Left ventricle myocardium inferior (tissue), 1 donor: ENCODE measurements at regions not wholly inside any gene's neighbourhood (a gene's known extent, or its start where the extent isn't known, plus 50 kb on each side); places are given as distances from the start of the nearest gene placed in this dataset.

Source experiments
- DNase-seq: peaks from one replicate; pipeline ENCODE4 v3.0.0-alpha.2; 2020
- H3K27ac ChIP-seq: fragments of 200-600 bp; replicated peaks from 2 replicates; pipeline ENCODE4 v1.8.0; 2021
- H3K27me3 ChIP-seq: fragments of 200-600 bp; 2 replicates; pipeline ENCODE4 v1.8.0; 2021; ENCODE audit warnings: low read depth
- H3K36me3 ChIP-seq: fragments of 200-600 bp; 2 replicates; pipeline ENCODE4 v1.8.0; 2021
- H3K4me1 ChIP-seq: fragments of 200-600 bp; 2 replicates; pipeline ENCODE4 v1.8.0; 2021
- H3K4me3 ChIP-seq: fragments of 200-600 bp; 2 replicates; pipeline ENCODE4 v1.8.0; 2021; ENCODE audit warnings: mild to moderate bottlenecking, moderate library complexity
- H3K9me3 ChIP-seq: fragments of 200-600 bp; replicated peaks from 2 replicates; pipeline ENCODE4 v1.8.0; 2021
- intact Hi-C: fragments of 100-400 bp; cut with micrococcal nuclease; formaldehyde crosslinking; loops from one replicate; pipeline ENCODE4 v1.11.0; 2022
- TF ChIP-seq, protein P1 (sequence below): fragments of 200-600 bp; IDR thresholded peaks from 2 replicates; pipeline ENCODE4 v1.8.0; 2021; ENCODE audit warnings: antibody characterized with exemption, mild to moderate bottlenecking, borderline replicate concordance
- donor health status: DM: no; HTN: yes; CAD: no; lungs with severe emphysema.

DNA sequence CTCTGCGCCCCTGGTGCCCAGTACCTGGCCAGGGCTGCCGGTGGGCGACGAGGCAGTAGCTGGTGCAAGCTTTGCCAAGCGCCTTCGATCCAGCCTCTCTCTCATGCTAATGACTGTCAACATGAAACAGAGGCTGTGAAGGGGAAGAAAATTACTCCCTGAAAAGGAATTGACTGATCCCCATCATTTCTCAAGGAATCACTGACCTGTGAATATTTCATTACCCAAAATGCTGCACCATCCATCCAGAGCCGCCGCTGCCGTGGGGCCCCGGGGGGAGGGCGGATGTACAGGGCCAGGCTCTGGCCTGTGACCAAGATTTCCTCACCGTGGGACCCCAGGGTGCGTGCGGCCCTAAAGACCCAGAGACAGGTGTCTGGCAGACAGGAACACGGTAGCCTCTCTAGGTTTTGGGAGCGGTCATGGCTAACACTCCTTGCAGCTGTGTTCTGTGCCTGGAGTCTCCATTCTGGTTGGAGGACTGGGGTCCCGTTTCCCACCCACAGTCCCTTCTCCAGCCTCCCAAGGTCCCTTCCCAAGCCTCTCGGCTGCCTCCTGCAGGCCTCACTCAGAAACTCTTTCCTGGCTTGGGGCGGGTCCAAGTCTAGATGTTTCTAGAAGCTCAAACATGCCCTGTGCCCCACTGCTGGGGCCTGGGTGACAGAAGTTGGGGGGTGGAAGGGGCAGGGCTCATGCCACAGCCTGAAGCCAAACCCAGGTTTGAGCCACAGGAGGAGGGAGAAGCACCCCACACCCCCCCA, 73.3 kb downstream of the ENGASE start:
- no peaks in the 10 kb centered on the region for H3K9me3 ChIP-seq
- TF ChIP-seq, protein P1, sequence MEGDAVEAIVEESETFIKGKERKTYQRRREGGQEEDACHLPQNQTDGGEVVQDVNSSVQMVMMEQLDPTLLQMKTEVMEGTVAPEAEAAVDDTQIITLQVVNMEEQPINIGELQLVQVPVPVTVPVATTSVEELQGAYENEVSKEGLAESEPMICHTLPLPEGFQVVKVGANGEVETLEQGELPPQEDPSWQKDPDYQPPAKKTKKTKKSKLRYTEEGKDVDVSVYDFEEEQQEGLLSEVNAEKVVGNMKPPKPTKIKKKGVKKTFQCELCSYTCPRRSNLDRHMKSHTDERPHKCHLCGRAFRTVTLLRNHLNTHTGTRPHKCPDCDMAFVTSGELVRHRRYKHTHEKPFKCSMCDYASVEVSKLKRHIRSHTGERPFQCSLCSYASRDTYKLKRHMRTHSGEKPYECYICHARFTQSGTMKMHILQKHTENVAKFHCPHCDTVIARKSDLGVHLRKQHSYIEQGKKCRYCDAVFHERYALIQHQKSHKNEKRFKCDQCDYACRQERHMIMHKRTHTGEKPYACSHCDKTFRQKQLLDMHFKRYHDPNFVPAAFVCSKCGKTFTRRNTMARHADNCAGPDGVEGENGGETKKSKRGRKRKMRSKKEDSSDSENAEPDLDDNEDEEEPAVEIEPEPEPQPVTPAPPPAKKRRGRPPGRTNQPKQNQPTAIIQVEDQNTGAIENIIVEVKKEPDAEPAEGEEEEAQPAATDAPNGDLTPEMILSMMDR, result no peak
- intact Hi-C loops, result no loop called here
- H3K4me1 ChIP-seq, result no peaks in the 10 kb centered on the region
- no peak overlapping the region for H3K4me3 ChIP-seq
- no peak for DNase-seq
- no peaks in the 10 kb centered on the region for H3K36me3 ChIP-seq
- H3K27ac ChIP-seq, result no peak overlapping the region
- H3K27me3 ChIP-seq, result peaks cover 84% of the 10 kb centered on the region

DNA sequence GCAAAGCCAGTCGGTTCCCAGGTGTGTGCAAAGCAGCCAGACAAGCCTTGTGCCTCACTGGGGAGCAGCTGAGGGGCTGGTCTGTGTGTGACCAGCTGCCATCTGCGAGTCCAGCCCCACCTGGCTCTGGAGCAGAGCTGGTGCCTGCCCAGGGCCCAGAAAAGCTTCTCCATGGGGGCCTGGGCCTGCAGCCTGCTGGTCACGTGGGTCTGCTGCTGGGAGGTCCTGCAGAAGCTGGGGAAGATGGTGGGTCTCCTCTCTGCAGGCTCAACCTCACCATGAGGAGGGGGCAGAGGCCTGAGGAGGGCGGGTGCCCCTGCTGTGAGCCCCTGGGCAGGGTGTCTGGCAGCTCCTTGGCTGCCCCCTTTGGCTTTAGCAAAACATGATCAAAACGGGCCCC, 71.9 kb downstream of the ENGASE start:
- Histone ChIP-seq H3K36me3 (no peaks in the 10 kb centered on the region), H3K9me3 (no peaks in the 10 kb centered on the region), H3K4me3 (no peak overlapping the region), H3K4me1 (no peaks in the 10 kb centered on the region), H3K27ac (no peak overlapping the region), H3K27me3 (peaks cover 89% of the 10 kb centered on the region)
- TF ChIP-seq, protein P1, result no peak
- DNase-seq, result no peak
- intact Hi-C loops, result no loop called here

GRCh38 chr17:79145548-79145947, 70.9 kb downstream of the ENGASE start:
- no peak overlapping the region for H3K4me3 ChIP-seq
- no peak for DNase-seq
- no peaks in the 10 kb centered on the region for H3K9me3 ChIP-seq
- peaks cover 92% of the 10 kb centered on the region for H3K27me3 ChIP-seq
- intact Hi-C loops, result no loop called here
- H3K4me1 ChIP-seq, result no peaks in the 10 kb centered on the region
- no peaks in the 10 kb centered on the region for H3K36me3 ChIP-seq
- TF ChIP-seq, protein P1, result no peak
- no peak overlapping the region for H3K27ac ChIP-seq

DNA sequence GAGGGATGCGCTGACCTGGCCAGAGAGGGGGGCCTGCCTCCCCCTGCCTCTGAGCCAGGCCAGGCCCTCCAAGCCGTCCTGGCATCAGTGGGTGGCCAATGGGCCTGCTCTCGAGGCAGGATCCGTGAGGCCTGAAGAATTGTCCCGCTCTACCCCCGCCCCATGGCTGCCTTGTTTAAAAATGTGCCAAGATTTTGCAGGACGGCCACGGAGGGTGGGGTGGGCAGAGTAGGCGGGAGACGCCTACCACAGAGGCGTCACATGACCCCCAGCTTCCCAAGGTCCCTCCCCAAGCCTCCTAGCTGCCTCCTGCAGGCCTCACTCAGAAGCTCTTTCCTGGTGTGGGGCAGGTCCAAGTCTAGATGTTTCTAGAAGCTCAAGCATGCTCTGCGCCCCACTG, 69.5 kb downstream of the ENGASE start:
- Histone ChIP-seq H3K27me3 (peaks cover 95% of the 10 kb centered on the region), H3K4me1 (no peaks in the 10 kb centered on the region), H3K27ac (no peak overlapping the region), H3K36me3 (no peaks in the 10 kb centered on the region), H3K9me3 (no peaks in the 10 kb centered on the region), H3K4me3 (no peak overlapping the region)
- DNase-seq, result no peak
- TF ChIP-seq, protein P1, result no peak
- intact Hi-C loops, result no loop called here

GRCh38 chr17:79142375-79142774, 67.8 kb downstream of the ENGASE start:
- DNase-seq, result no peak
- intact Hi-C loops, result no loop called here
- H3K27ac ChIP-seq, result no peak overlapping the region
- peaks cover 95% of the 10 kb centered on the region for H3K27me3 ChIP-seq
- TF ChIP-seq, protein P1, result no peak
- H3K36me3 ChIP-seq, result no peaks in the 10 kb centered on the region
- no peak overlapping the region for H3K4me3 ChIP-seq
- no peaks in the 10 kb centered on the region for H3K9me3 ChIP-seq
- H3K4me1 ChIP-seq, result peaks cover 5% of the 10 kb centered on the region
